ENCODE measurements at regions not wholly inside any gene's neighbourhood (a gene's known extent, or its start where the extent isn't known, plus 50 kb on each side); places are given as distances from the start of the nearest gene placed in this dataset.

DNA sequence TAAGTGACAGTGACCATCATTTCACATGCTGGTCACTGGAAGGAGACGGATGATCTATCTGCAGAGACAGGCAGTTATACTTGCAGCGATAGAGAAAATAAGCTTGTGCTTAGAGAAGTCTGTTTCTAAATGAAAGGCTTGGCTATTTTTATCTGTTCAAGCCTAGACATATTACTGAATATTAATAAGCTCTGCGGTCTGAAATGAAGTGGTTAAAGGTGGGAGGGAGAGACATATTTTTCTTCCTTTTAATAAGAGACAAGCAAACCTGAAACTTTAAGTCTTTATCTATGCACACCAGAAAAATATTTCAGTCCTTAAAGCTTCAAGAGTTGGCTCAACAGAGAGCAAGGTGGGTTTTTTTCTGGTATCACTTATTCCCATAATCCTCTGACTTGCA is 99.0 kb downstream of the CD200R1L start:
- TF ChIP-seq CTCF (conservative IDR thresholded peaks at IDR 0.05): no peak
- TF ChIP-seq ZFX (IDR thresholded peaks at IDR 0.05): no peak

Data from C4-2B (cell line).